Lower lobe of right lung (tissue), 2 donors: ENCODE measurements at regions not wholly inside any gene's neighbourhood (a gene's known extent, or its start where the extent isn't known, plus 50 kb on each side); places are given as distances from the start of the nearest gene placed in this dataset.

ENCODE experiments used
- ATAC-seq, 2 donors: fragments of 200-7000 bp; cut with Tn5 transposase; one replicate each; pipeline ENCODE4 v1.9.1; 2020 to 2022; ENCODE audit warnings: mild to moderate bottlenecking in 2 of 2, moderate library complexity in 2 of 2
- DNase-seq: peaks from one replicate; pipeline ENCODE4 v3.0.0-alpha.2; 2020
- H3K27ac ChIP-seq: fragments of 200-600 bp; one replicate; pipeline ENCODE4 v1.8.0; 2022
- H3K27me3 ChIP-seq: fragments of 200-600 bp; one replicate; pipeline ENCODE4 v1.8.0; 2022; ENCODE audit warnings: low read depth
- H3K36me3 ChIP-seq: fragments of 200-600 bp; one replicate; pipeline ENCODE4 v1.8.0; 2022; ENCODE audit warnings: mild to moderate bottlenecking
- H3K4me1 ChIP-seq: fragments of 200-600 bp; one replicate; pipeline ENCODE4 v1.8.0; 2022
- H3K4me3 ChIP-seq: fragments of 200-600 bp; one replicate; pipeline ENCODE4 v1.8.0; 2022; ENCODE audit warnings: mild to moderate bottlenecking
- H3K9me3 ChIP-seq: fragments of 200-600 bp; one replicate; pipeline ENCODE4 v1.8.0; 2022
- intact Hi-C: fragments of 100-400 bp; cut with DNase I; formaldehyde crosslinking; loops from one replicate; pipeline ENCODE4 v1.11.0; 2022
- TF ChIP-seq, protein P1 (sequence below): fragments of 200-600 bp; IDR thresholded peaks from one replicate; pipeline ENCODE4 v1.8.0; 2022; ENCODE audit warnings: antibody characterized with exemption, mild to moderate bottlenecking
- donor health status: DM: no; HTN: yes; CAD: no; lungs with severe emphysema.

GRCh38 chr5:67515020-67515689 lies 318.6 kb upstream of the CD180 start:
- intact Hi-C loops: no loop called here
- H3K4me1 ChIP-seq: no peaks in the 10 kb centered on the region
- ATAC-seq: no peak
- H3K27ac ChIP-seq: no peak overlapping the region
- no peaks in the 10 kb centered on the region for H3K27me3 ChIP-seq
- H3K4me3 ChIP-seq: no peak overlapping the region
- H3K36me3 ChIP-seq: no peaks in the 10 kb centered on the region
- no peaks in the 10 kb centered on the region for H3K9me3 ChIP-seq
- TF ChIP-seq, protein P1, sequence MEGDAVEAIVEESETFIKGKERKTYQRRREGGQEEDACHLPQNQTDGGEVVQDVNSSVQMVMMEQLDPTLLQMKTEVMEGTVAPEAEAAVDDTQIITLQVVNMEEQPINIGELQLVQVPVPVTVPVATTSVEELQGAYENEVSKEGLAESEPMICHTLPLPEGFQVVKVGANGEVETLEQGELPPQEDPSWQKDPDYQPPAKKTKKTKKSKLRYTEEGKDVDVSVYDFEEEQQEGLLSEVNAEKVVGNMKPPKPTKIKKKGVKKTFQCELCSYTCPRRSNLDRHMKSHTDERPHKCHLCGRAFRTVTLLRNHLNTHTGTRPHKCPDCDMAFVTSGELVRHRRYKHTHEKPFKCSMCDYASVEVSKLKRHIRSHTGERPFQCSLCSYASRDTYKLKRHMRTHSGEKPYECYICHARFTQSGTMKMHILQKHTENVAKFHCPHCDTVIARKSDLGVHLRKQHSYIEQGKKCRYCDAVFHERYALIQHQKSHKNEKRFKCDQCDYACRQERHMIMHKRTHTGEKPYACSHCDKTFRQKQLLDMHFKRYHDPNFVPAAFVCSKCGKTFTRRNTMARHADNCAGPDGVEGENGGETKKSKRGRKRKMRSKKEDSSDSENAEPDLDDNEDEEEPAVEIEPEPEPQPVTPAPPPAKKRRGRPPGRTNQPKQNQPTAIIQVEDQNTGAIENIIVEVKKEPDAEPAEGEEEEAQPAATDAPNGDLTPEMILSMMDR: no peak
- no peak for DNase-seq

DNA sequence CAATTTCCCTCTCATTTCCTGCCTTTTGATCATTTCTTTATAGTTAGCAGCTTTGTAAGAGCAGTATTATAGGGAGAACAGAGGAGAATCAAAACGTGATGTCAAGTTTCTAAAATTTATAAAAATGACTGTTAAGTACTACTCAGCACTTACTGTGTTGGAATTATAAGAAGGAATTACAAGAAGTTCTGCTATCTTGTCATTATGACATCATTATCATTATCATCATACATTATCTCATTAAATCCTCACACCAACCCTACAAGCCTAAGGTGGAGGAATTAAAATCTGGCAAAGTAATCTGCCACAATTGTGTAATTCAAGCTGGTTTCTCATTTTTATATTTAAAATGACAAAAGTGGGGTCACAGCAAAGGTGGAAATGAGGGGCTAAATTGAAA lies 316.2 kb upstream of the CD180 start:
- ATAC-seq (no peak), DNase-seq (no peak)
- Histone ChIP-seq H3K27ac (no peak overlapping the region), H3K27me3 (no peaks in the 10 kb centered on the region), H3K36me3 (no peaks in the 10 kb centered on the region), H3K9me3 (no peaks in the 10 kb centered on the region), H3K4me3 (no peak overlapping the region), H3K4me1 (no peaks in the 10 kb centered on the region)
- TF ChIP-seq, protein P1: no peak
- intact Hi-C loops: no loop called here

GRCh38 chr5:67511911-67512310 lies 315.3 kb upstream of the CD180 start:
- no peaks in the 10 kb centered on the region for H3K36me3 ChIP-seq
- no peaks in the 10 kb centered on the region for H3K27me3 ChIP-seq
- no peak overlapping the region for H3K4me3 ChIP-seq
- DNase-seq: no peak
- TF ChIP-seq, protein P1: no peak
- H3K4me1 ChIP-seq: no peaks in the 10 kb centered on the region
- H3K9me3 ChIP-seq: no peaks in the 10 kb centered on the region
- H3K27ac ChIP-seq: no peak overlapping the region
- ATAC-seq: no peak
- intact Hi-C loops: no loop called here

DNA sequence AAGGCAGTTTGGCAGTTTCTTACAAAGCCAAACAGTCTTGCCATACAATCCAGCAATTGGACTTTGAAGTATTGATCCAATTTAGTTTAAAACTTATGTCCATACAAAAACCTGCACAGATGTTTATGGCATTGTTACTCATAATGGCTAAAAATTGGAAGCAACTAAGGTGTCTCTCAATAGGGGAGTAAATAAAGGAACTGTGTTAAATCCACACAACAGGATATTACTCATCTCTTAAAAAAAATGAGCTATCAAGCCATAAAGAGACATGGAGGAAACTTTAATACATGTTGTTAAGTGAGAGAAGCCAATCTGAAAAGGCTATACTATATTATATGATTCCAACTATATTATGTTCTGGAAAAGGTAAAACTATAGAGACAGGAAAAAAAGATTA lies 313.6 kb upstream of the CD180 start:
- Histone ChIP-seq H3K9me3 (no peaks in the 10 kb centered on the region), H3K27ac (no peak overlapping the region), H3K36me3 (no peaks in the 10 kb centered on the region), H3K4me1 (no peaks in the 10 kb centered on the region), H3K4me3 (no peak overlapping the region), H3K27me3 (no peaks in the 10 kb centered on the region)
- ATAC-seq: no peak
- TF ChIP-seq, protein P1: no peak
- intact Hi-C loops: no loop called here
- DNase-seq: no peak

DNA sequence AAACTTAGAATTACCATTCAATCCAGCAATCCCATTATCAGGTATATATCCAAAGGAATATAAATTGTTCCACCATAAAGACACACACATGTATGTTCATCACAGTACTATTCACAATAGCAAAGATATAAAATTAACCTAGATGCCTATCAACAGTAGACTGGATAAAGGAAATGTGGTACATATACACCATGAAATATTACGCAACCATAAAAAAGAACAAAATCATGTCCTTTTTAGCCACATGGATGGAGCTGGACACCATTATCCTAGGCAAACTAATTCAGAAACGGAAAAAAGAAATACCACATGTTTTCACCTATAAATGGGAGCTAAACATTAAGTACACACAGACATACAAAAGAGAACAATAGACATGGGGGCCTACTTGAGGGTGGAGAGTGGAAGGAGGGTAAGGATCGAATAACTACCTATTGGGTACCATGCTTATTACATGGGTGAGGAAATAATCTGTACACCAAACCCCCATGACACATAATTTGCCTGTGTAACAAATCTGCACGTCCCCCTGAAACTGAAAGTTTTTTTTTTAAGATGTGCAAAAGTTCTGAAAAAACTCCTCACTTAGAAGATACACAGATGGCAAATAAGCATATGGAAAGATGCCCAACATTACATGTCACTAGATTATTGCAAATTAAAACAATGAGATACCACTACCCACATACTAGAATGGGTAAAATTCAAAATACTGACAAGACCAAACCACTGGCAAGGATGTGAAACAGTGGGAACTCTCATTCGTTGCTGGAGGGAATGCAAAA lies 313.0 kb upstream of the CD180 start:
- Histone ChIP-seq H3K4me3 (no peak overlapping the region), H3K36me3 (no peaks in the 10 kb centered on the region), H3K9me3 (no peaks in the 10 kb centered on the region), H3K27ac (no peak overlapping the region), H3K27me3 (no peaks in the 10 kb centered on the region), H3K4me1 (no peaks in the 10 kb centered on the region)
- ATAC-seq: no peak
- DNase-seq: no peak
- TF ChIP-seq, protein P1: no peak
- intact Hi-C loops: no loop called here
